ENCODE measurements at regions not wholly inside any gene's neighbourhood (a gene's known extent, or its start where the extent isn't known, plus 50 kb on each side); places are given as distances from the start of the nearest gene placed in this dataset.
A peak's percentile ranks its signal among the peaks of the same experiment; 100 is the strongest.

DNA sequence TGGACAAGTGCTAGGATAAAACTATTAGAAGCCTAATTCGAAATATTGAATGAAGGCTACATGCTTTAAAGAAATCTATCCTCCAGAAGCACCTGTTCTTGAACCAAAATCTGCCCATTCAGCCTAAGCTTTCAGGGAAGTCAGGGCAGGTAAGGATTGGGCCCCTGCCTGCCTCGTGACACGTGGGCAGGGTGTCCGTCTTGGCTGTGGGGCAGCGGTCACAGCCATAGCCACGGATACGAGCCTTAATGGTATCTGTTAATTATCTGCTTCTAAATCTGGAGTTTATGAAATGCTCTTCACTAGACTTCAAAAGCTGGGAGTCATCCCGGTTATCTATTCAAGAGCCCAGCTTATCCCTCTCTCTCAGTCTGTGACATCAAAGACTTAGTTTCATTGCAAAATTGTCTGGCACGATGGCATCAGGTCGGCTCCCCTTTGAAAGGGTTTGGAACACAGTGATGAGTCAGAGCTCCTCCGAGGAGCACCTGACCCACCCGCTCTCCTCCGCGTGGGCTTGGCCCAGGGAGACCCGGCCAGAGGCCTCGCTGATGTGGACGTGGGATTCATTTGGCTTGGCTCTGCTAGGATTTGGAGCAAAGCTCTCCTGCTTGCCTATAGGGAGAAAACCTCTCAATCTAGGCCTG, 135.9 kb downstream of the MACROH2A1 start (continued):
- TF ChIP-seq, protein P1, sequence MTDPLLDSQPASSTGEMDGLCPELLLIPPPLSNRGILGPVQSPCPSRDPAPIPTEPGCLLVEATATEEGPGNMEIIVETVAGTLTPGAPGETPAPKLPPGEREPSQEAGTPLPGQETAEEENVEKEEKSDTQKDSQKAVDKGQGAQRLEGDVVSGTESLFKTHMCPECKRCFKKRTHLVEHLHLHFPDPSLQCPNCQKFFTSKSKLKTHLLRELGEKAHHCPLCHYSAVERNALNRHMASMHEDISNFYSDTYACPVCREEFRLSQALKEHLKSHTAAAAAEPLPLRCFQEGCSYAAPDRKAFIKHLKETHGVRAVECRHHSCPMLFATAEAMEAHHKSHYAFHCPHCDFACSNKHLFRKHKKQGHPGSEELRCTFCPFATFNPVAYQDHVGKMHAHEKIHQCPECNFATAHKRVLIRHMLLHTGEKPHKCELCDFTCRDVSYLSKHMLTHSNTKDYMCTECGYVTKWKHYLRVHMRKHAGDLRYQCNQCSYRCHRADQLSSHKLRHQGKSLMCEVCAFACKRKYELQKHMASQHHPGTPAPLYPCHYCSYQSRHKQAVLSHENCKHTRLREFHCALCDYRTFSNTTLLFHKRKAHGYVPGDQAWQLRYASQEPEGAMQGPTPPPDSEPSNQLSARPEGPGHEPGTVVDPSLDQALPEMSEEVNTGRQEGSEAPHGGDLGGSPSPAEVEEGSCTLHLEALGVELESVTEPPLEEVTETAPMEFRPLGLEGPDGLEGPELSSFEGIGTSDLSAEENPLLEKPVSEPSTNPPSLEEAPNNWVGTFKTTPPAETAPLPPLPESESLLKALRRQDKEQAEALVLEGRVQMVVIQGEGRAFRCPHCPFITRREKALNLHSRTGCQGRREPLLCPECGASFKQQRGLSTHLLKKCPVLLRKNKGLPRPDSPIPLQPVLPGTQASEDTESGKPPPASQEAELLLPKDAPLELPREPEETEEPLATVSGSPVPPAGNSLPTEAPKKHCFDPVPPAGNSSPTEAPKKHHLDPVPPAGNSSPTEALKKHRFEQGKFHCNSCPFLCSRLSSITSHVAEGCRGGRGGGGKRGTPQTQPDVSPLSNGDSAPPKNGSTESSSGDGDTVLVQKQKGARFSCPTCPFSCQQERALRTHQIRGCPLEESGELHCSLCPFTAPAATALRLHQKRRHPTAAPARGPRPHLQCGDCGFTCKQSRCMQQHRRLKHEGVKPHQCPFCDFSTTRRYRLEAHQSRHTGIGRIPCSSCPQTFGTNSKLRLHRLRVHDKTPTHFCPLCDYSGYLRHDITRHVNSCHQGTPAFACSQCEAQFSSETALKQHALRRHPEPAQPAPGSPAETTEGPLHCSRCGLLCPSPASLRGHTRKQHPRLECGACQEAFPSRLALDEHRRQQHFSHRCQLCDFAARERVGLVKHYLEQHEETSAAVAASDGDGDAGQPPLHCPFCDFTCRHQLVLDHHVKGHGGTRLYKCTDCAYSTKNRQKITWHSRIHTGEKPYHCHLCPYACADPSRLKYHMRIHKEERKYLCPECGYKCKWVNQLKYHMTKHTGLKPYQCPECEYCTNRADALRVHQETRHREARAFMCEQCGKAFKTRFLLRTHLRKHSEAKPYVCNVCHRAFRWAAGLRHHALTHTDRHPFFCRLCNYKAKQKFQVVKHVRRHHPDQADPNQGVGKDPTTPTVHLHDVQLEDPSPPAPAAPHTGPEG (CRISPR knock-in tag; IDR thresholded peaks at IDR 0.05) = no peak
- TF ChIP-seq MAF1 (CRISPR knock-in tag; IDR thresholded peaks at IDR 0.05; ENCODE audit: borderline replicate concordance) = no peak
- TF ChIP-seq NFRKB (IDR thresholded peaks at IDR 0.05) = no peak
- no peak for TF ChIP-seq ZNF33B (CRISPR knock-in tag; IDR thresholded peaks at IDR 0.05)
- TF ChIP-seq, protein P2, sequence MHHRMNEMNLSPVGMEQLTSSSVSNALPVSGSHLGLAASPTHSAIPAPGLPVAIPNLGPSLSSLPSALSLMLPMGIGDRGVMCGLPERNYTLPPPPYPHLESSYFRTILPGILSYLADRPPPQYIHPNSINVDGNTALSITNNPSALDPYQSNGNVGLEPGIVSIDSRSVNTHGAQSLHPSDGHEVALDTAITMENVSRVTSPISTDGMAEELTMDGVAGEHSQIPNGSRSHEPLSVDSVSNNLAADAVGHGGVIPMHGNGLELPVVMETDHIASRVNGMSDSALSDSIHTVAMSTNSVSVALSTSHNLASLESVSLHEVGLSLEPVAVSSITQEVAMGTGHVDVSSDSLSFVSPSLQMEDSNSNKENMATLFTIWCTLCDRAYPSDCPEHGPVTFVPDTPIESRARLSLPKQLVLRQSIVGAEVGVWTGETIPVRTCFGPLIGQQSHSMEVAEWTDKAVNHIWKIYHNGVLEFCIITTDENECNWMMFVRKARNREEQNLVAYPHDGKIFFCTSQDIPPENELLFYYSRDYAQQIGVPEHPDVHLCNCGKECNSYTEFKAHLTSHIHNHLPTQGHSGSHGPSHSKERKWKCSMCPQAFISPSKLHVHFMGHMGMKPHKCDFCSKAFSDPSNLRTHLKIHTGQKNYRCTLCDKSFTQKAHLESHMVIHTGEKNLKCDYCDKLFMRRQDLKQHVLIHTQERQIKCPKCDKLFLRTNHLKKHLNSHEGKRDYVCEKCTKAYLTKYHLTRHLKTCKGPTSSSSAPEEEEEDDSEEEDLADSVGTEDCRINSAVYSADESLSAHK (CRISPR knock-in tag; IDR thresholded peaks at IDR 0.05; ENCODE audit: borderline replicate concordance) = no peak
- TF ChIP-seq THYN1 (CRISPR knock-in tag; IDR thresholded peaks at IDR 0.05; ENCODE audit: borderline replicate concordance, low read depth) = no peak
- no peak for TF ChIP-seq HCFC1 (IDR thresholded peaks at IDR 0.05; ENCODE audit: low read depth, low read length)
- no peak for TF ChIP-seq TRIM24 (CRISPR knock-in tag; IDR thresholded peaks at IDR 0.05)
- peak; percentile 69 for TF ChIP-seq HOXA3 (CRISPR knock-in tag; IDR thresholded peaks at IDR 0.05)
- TF ChIP-seq, protein P3, sequence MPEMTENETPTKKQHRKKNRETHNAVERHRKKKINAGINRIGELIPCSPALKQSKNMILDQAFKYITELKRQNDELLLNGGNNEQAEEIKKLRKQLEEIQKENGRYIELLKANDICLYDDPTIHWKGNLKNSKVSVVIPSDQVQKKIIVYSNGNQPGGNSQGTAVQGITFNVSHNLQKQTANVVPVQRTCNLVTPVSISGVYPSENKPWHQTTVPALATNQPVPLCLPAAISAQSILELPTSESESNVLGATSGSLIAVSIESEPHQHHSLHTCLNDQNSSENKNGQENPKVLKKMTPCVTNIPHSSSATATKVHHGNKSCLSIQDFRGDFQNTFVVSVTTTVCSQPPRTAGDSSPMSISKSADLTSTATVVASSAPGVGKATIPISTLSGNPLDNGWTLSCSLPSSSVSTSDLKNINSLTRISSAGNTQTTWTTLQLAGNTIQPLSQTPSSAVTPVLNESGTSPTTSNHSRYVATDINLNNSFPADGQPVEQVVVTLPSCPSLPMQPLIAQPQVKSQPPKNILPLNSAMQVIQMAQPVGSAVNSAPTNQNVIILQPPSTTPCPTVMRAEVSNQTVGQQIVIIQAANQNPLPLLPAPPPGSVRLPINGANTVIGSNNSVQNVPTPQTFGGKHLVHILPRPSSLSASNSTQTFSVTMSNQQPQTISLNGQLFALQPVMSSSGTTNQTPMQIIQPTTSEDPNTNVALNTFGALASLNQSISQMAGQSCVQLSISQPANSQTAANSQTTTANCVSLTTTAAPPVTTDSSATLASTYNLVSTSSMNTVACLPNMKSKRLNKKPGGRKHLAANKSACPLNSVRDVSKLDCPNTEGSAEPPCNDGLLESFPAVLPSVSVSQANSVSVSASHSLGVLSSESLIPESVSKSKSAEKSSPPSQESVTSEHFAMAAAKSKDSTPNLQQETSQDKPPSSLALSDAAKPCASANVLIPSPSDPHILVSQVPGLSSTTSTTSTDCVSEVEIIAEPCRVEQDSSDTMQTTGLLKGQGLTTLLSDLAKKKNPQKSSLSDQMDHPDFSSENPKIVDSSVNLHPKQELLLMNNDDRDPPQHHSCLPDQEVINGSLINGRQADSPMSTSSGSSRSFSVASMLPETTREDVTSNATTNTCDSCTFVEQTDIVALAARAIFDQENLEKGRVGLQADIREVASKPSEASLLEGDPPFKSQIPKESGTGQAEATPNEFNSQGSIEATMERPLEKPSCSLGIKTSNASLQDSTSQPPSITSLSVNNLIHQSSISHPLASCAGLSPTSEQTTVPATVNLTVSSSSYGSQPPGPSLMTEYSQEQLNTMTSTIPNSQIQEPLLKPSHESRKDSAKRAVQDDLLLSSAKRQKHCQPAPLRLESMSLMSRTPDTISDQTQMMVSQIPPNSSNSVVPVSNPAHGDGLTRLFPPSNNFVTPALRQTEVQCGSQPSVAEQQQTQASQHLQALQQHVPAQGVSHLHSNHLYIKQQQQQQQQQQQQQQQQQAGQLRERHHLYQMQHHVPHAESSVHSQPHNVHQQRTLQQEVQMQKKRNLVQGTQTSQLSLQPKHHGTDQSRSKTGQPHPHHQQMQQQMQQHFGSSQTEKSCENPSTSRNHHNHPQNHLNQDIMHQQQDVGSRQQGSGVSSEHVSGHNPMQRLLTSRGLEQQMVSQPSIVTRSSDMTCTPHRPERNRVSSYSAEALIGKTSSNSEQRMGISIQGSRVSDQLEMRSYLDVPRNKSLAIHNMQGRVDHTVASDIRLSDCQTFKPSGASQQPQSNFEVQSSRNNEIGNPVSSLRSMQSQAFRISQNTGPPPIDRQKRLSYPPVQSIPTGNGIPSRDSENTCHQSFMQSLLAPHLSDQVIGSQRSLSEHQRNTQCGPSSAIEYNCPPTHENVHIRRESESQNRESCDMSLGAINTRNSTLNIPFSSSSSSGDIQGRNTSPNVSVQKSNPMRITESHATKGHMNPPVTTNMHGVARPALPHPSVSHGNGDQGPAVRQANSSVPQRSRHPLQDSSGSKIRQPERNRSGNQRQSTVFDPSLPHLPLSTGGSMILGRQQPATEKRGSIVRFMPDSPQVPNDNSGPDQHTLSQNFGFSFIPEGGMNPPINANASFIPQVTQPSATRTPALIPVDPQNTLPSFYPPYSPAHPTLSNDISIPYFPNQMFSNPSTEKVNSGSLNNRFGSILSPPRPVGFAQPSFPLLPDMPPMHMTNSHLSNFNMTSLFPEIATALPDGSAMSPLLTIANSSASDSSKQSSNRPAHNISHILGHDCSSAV (CRISPR knock-in tag; IDR thresholded peaks at IDR 0.05; ENCODE audit: borderline replicate concordance) = no peak
- TF ChIP-seq GFI1 (CRISPR knock-in tag; IDR thresholded peaks at IDR 0.05; ENCODE audit: borderline replicate concordance) = no peak
- TF ChIP-seq BHLHE40 (IDR thresholded peaks at IDR 0.05; ENCODE audit: low read length) = peak; percentile 88
- 0 out of 2 replicates have a peak, but pooled peaks have one; percentile 17 for TF ChIP-seq SP5 (CRISPR knock-in tag; IDR thresholded peaks at IDR 0.05; ENCODE audit: borderline replicate concordance, low read depth)

Data from HepG2 (cell line).